Heart left ventricle (tissue), 16 donors: ENCODE measurements at regions not wholly inside any gene's neighbourhood (a gene's known extent, or its start where the extent isn't known, plus 50 kb on each side); places are given as distances from the start of the nearest gene placed in this dataset.

Experiments used
- ATAC-seq, 4 donors: fragments of 200-7000 bp; cut with Tn5 transposase; one replicate each; pipeline ENCODE4 v1.9.1; 2020 to 2022; ENCODE audit warnings: moderate library complexity in 4 of 4, mild to moderate bottlenecking in 3 of 4, moderate number of reproducible peaks in 1 of 4
- DNase-seq, 5 donors: peaks; one replicate each; pipeline ENCODE4 v3.0.0-alpha.2; 2020
- H3K27ac ChIP-seq, 12 donors: fragments of 200-600 bp; sonication (generic) in 4 of 12; one replicate each; pipeline versions ENCODE4 v1.5.0 to v1.8.0; 2016 to 2022; ENCODE audit warnings: mild to moderate bottlenecking in 2 of 12
- H3K27me3 ChIP-seq, 9 donors: fragments of 200-600 bp; sonication (generic) in 2 of 9; one replicate each; pipeline versions ENCODE4 v1.5.1 to v1.8.0; 2016 to 2022; ENCODE audit warnings: mild to moderate bottlenecking in 3 of 9
- H3K36me3 ChIP-seq, 9 donors: fragments of 200-600 bp; sonication (generic) in 2 of 9; one replicate each; pipeline versions ENCODE4 v1.5.0 to v1.8.0; 2018 to 2022; ENCODE audit warnings: mild to moderate bottlenecking in 2 of 9
- H3K4me1 ChIP-seq, 12 donors: fragments of 200-600 bp; sonication (generic) in 4 of 12; one replicate each; pipeline versions ENCODE4 v1.5.0 to v1.8.0; 2016 to 2022; ENCODE audit warnings: mild to moderate bottlenecking in 3 of 12
- H3K4me3 ChIP-seq, 12 donors: fragments of 200-600 bp; sonication (generic) in 4 of 12; one replicate each; pipeline versions ENCODE4 v1.5.0 to v1.8.0; 2017 to 2022; ENCODE audit warnings: mild to moderate bottlenecking in 9 of 12, moderate library complexity in 4 of 12
- H3K9me3 ChIP-seq, 12 donors: fragments of 200-600 bp; sonication (generic) in 4 of 12; one replicate each; pipeline versions ENCODE4 v1.5.0 to v1.8.0; 2016 to 2022; ENCODE audit warnings: mild to moderate bottlenecking in 1 of 12
- POLR2A ChIP-seq, 2 donors: fragments of 450-650 bp; IDR thresholded peaks; one replicate each; pipeline ENCODE4 v1.6.1; 2017; ENCODE audit warnings: antibody characterized with exemption in 2 of 2, mild to moderate bottlenecking in 2 of 2, moderate library complexity in 2 of 2
- WGBS, 4 donors: extraction: QIAGEN DNeasy Blood & Tissue Kit in 2 of 4; methylation state at CpG; one replicate each; pipeline versions ENCODE4 v1.1.5 to v1.1.7; 2013 to 2018; 5-methylcytosine and 5-hydroxymethylcytosine counted together
- intact Hi-C, 10 donors: fragments of 100-400 bp; cut with DNase I; formaldehyde crosslinking; loops; one replicate each; pipeline versions ENCODE4 v1.11.1 to v1.14.2; 2022
- TF ChIP-seq, protein P1 (sequence below), 12 donors: fragments of 200-600 bp; sonication (generic) in 4 of 12; IDR thresholded peaks; one replicate each; pipeline versions ENCODE4 v1.5.0 to v1.8.0; 2018 to 2022; ENCODE audit warnings: antibody characterized with exemption in 12 of 12, mild to moderate bottlenecking in 5 of 12
- donor health status: ischemic (EF 13 %, LVEDD 7.1; RV severe dilation, severe dysfunction).
- donor health status: healthy with polysubstance abuse.
- donor health status: DM: no; HTN: yes; CAD: no.
- donor health status: DM: no; HTN: no; CAD: no.
- donor health status: ischemic (EF 25% LVEDD 6.9; RV normal size, moderate dysfunction).
- donor health status: ischemic (EF 25% LVEDD 5.7; RV mildly dilated, moderate dysfunction).
- donor health status: healthy.
- donor health status: DM: yes; HTN: yes; CAD: no.
- donor health status: ischemic (EF 35%, LVEDD 5.7; RV mildly dilated, moderate dysfunction).
- donor health status: nonischemic (EF 11% LVEDD 7.7; RV severe dilation, severe dysfunction).
- donor health status: DM: yes; HTN: yes; CAD: no.
- donor health status: PGD.
- donor health status: ischemic (EF 29% LVEDD 5.4; RV normal size, mild dysfunction).
- donor health status: nonischemic (EF 23%, LVEDD 6.1; RV moderate dilation, normal function).

DNA sequence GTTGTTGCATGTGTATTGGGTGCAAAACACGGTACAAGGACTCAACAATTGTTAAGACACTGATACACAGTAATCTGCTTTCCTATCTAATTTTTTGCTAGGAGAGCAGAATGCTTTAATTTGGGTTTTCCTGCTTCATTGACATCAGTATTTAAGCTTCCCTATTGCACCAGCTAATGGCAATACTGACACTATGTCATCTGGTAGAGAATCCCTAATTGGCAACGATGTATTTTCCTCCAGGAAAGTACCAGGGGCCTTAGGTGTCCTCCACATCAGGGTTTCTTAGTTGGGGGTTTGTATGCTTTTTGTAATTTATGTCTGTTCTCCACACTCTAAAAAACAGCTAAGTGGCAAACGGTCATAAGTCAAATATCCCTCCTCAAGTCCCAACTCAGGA lies 76.5 kb upstream of the FRY start:
- H3K36me3 ChIP-seq: peaks cover 0 to 44% (median 7%) of the 10 kb centered on the region in 9 donors
- no peak for ATAC-seq

DNA sequence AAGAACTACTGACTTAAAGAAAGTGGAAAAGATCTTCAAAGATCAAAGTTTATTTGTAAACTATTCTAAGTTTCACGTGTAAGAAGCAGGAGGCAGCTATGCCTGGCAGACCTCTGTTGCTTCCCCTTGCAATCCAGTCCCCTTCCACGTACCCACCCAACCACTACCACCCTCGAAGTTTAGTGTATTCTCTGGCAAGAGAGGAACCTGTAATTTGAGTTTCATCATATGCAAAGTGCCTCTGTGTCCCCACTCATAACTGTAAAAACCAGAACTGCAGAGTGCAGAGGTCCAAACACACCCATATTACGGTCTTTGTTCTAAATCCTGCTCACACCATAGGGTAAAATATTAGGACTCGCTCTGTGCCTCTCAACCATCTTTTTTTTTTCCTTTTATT lies 75.8 kb upstream of the FRY start:
- intact Hi-C loops: no loop called here
- Histone ChIP-seq H3K9me3 (no peaks in the 10 kb centered on the region), H3K4me1 (peaks cover 0 to 23% (median 7%) of the 10 kb centered on the region in 12 donors), H3K36me3 (peaks cover 0 to 41% (median 7%) of the 10 kb centered on the region in 9 donors), H3K27ac (no peak overlapping the region), H3K27me3 (no peaks in the 10 kb centered on the region), H3K4me3 (no peak overlapping the region)
- ATAC-seq (no peak), DNase-seq (no peak)
- TF ChIP-seq POLR2A (IDR thresholded peaks at IDR 0.05): no peak
- TF ChIP-seq, protein P1, sequence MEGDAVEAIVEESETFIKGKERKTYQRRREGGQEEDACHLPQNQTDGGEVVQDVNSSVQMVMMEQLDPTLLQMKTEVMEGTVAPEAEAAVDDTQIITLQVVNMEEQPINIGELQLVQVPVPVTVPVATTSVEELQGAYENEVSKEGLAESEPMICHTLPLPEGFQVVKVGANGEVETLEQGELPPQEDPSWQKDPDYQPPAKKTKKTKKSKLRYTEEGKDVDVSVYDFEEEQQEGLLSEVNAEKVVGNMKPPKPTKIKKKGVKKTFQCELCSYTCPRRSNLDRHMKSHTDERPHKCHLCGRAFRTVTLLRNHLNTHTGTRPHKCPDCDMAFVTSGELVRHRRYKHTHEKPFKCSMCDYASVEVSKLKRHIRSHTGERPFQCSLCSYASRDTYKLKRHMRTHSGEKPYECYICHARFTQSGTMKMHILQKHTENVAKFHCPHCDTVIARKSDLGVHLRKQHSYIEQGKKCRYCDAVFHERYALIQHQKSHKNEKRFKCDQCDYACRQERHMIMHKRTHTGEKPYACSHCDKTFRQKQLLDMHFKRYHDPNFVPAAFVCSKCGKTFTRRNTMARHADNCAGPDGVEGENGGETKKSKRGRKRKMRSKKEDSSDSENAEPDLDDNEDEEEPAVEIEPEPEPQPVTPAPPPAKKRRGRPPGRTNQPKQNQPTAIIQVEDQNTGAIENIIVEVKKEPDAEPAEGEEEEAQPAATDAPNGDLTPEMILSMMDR (IDR thresholded peaks at IDR 0.05): no peak
- 87 to 92% (median 90%) methylated on average over 5 of the region's 5 CpGs for WGBS, 4 donors

More for the DNA sequence above, 76.5 kb upstream of the FRY start:
- H3K27ac ChIP-seq: no peak overlapping the region
- DNase-seq: no peak
- H3K27me3 ChIP-seq: no peaks in the 10 kb centered on the region
- intact Hi-C loops: no loop called here
- WGBS, 4 donors: 92 to 94% (median 93%) methylated on average over 3 of the region's 3 CpGs
- no peaks in the 10 kb centered on the region for H3K9me3 ChIP-seq
- no peak overlapping the region for H3K4me3 ChIP-seq
- H3K4me1 ChIP-seq: peaks cover 0 to 29% (median 7%) of the 10 kb centered on the region in 12 donors
- TF ChIP-seq, protein P1 (IDR thresholded peaks at IDR 0.05): no peak
- no peak for TF ChIP-seq POLR2A (IDR thresholded peaks at IDR 0.05)

DNA sequence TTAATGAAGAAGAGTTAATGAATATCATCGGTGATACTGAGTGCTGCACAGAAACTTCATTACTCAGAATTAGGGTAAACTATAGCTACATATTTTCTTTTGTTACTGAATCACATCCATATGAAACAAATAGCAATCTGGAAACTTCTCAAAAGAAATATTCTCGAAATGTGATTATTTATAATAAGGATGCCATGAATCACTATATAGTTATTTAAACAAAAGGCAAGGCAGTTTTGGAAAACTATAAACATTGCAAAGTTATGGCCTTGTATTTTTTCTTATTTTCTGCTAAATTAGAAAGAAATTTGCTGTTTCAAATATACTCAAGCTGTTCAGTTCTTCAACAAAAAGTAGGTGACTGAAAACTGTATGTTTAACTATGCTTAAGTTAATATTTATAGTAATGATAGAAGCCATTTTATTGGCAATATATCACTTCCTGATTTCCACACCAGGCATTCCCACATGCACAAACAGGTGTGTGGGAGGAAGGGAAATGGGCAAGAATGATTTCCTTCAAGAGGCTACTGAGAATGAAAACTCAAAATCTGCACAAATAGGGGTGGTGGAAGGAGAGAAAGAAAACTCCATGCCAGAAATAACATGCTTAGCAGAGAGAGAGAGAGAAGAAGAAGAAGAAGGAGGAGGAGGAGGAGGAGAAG lies 74.5 kb upstream of the FRY start:
- H3K36me3 ChIP-seq: peaks cover 0 to 36% (median 7%) of the 10 kb centered on the region in 9 donors
- ATAC-seq: no peak
- no peak overlapping the region for H3K4me3 ChIP-seq
- no peaks in the 10 kb centered on the region for H3K9me3 ChIP-seq
- TF ChIP-seq, protein P1 (IDR thresholded peaks at IDR 0.05): no peak
- TF ChIP-seq POLR2A (IDR thresholded peaks at IDR 0.05): no peak
- DNase-seq: no peak
- 94 to 99% (median 96%) methylated on average over 2 of the region's 2 CpGs for WGBS, 4 donors
- H3K27ac ChIP-seq: no peak overlapping the region
- intact Hi-C loops: no loop called here
- peaks cover 0 to 12% (median 0%) of the 10 kb centered on the region in 12 donors for H3K4me1 ChIP-seq
- no peaks in the 10 kb centered on the region for H3K27me3 ChIP-seq

GRCh38 chr13:31957772-31958171 lies 73.8 kb upstream of the FRY start:
- H3K27me3 ChIP-seq: no peaks in the 10 kb centered on the region
- peaks cover 0 to 30% (median 3%) of the 10 kb centered on the region in 9 donors for H3K36me3 ChIP-seq
- no peaks in the 10 kb centered on the region for H3K9me3 ChIP-seq
- H3K4me1 ChIP-seq: peaks cover 0 to 12% (median 0%) of the 10 kb centered on the region in 12 donors
- 81 to 96% (median 88%) methylated on average over 2 of the region's 2 CpGs for WGBS, 4 donors
- DNase-seq: no peak
- intact Hi-C loops: no loop called here
- no peak for TF ChIP-seq POLR2A (IDR thresholded peaks at IDR 0.05)
- TF ChIP-seq, protein P1 (IDR thresholded peaks at IDR 0.05): no peak
- no peak overlapping the region for H3K27ac ChIP-seq
- no peak for ATAC-seq
- no peak overlapping the region for H3K4me3 ChIP-seq
